CD8-positive, alpha-beta memory T cell (primary cell): ENCODE measurements at regions not wholly inside any gene's neighbourhood (a gene's known extent, or its start where the extent isn't known, plus 50 kb on each side); places are given as distances from the start of the nearest gene placed in this dataset.

ENCODE experiments used
- CTCF ChIA-PET: fragments of 350-600 bp; sonication (Branson Sonifier 250); formaldehyde crosslinking; loops from one replicate; lab custom pipeline; 2021; ENCODE audit warnings: antibody characterized with exemption; lab: Charles Lee
- POLR2A ChIA-PET: fragments of 350-600 bp; sonication (Branson Sonifier 250); formaldehyde crosslinking; loops from one replicate; lab custom pipeline; 2021; ENCODE audit warnings: antibody characterized with exemption; lab: Charles Lee
- DNase-seq, 5 donors: peaks; one replicate each; pipeline versions ENCODE4 v3.0.0 to v3.0.0-alpha.2; 2020 to 2022; ENCODE audit warnings: mixed read lengths in 1 of 5
- H3K27ac ChIP-seq: one replicate; pipeline ENCODE4 v1.7.0; 2013; ENCODE audit warnings: low read depth, mild to moderate bottlenecking, low read length, moderate library complexity
- H3K27me3 ChIP-seq: 2 replicates; pipeline ENCODE4 v1.7.0; 2013; ENCODE audit warnings: low read length, mild to moderate bottlenecking; ENCODE audit not compliant: insufficient read depth, poor library complexity, severe bottlenecking
- H3K36me3 ChIP-seq: 2 replicates; pipeline ENCODE4 v1.7.0; 2013; ENCODE audit warnings: mild to moderate bottlenecking, low read length, moderate library complexity; ENCODE audit not compliant: insufficient read depth
- H3K4me1 ChIP-seq: 2 replicates; pipeline ENCODE4 v1.7.0; 2013; ENCODE audit warnings: mild to moderate bottlenecking, low read length, moderate library complexity; ENCODE audit not compliant: insufficient read depth
- H3K4me3 ChIP-seq: 2 replicates; pipeline ENCODE4 v1.7.0; 2013; ENCODE audit warnings: mild to moderate bottlenecking, low read length
- H3K9me3 ChIP-seq: 2 replicates; pipeline ENCODE4 v1.7.0; 2013; ENCODE audit warnings: mild to moderate bottlenecking, low read length
- H3K27ac Mint-ChIP-seq, 8 donors: one replicate each; pipeline ENCODE4 v1.8.0; 2020 to 2021; ENCODE audit warnings: mixed read lengths in 8 of 8, mild to moderate bottlenecking in 6 of 8, inconsistent platforms in 3 of 8, moderate library complexity in 3 of 8
- H3K27me3 Mint-ChIP-seq, 2 donors: one replicate each; pipeline ENCODE4 v1.8.0; 2020 to 2021; ENCODE audit warnings: mixed read lengths in 2 of 2, mild to moderate bottlenecking in 1 of 2, moderate library complexity in 1 of 2
- H3K36me3 Mint-ChIP-seq, 3 donors: one replicate each; pipeline ENCODE4 v1.8.0; 2020 to 2021; ENCODE audit warnings: mixed read lengths in 3 of 3, inconsistent platforms in 1 of 3, mild to moderate bottlenecking in 1 of 3
- H3K4me1 Mint-ChIP-seq, 3 donors: one replicate each; pipeline ENCODE4 v1.8.0; 2020 to 2021; ENCODE audit warnings: mixed read lengths in 3 of 3, inconsistent platforms in 1 of 3, mild to moderate bottlenecking in 1 of 3
- H3K4me3 Mint-ChIP-seq, 7 donors: one replicate each; pipeline ENCODE4 v1.8.0; 2020 to 2021; ENCODE audit warnings: mixed read lengths in 7 of 7, mild to moderate bottlenecking in 6 of 7, moderate library complexity in 4 of 7, inconsistent platforms in 2 of 7
- H3K9me3 Mint-ChIP-seq, 5 donors: one replicate each; pipeline ENCODE4 v1.8.0; 2020 to 2022; ENCODE audit warnings: mixed read lengths in 5 of 5, mild to moderate bottlenecking in 3 of 5, moderate library complexity in 2 of 5, inconsistent platforms in 1 of 5

DNA sequence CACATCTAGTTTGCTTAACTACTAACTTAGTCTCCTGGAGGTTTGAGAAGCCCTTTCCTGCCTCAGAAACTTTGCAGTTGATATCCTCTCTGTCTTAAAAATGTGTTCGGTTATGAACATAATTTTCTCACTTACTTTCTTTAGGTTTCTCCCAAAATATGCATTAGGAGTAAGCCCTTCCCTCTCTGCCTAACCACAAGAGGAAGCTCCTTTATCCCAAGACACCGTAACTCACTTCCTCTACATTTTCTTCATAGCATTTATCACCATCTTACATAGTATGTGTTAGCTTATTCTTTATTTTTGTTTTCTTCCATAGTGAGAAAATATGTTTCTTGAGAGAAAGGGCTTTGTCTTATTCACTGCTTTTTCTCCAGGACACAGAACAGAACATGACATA is 952.5 kb upstream of the ATXN8OS start:
- Mint-ChIP-seq H3K27ac (no peak overlapping the region), H3K27me3 (no peaks in the 10 kb centered on the region), H3K9me3 (peaks cover 3 to 12% (median 11%) of the 10 kb centered on the region in 5 donors), H3K36me3 (no peaks in the 10 kb centered on the region), H3K4me3 (no peak overlapping the region), H3K4me1 (no peaks in the 10 kb centered on the region)
- Histone ChIP-seq H3K36me3 (no peaks in the 10 kb centered on the region), H3K27me3 (no peaks in the 10 kb centered on the region), H3K4me3 (no peak overlapping the region), H3K9me3 (no peaks in the 10 kb centered on the region), H3K4me1 (no peaks in the 10 kb centered on the region), H3K27ac (no peak overlapping the region)
- ChIA-PET CTCF (no interaction called here), POLR2A (no interaction called here)
- no peak for DNase-seq

DNA sequence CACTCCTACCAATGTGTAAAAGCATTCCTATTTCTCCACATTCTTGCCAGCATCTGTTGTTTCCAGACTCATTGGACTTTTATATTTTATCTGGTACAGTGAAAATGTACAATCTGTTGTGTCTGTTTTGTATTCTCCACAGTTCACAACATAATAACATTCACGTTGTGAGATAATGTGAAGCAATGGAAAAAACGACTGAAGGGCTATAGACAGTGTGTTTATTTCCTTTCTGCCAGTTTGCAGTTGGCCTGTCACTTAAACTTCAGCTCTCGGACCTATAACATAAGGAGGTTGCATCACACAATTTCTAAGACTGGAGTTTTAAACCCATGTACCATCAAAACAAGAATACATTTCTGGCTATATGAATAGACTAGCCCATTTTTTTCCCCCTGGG is 965.5 kb upstream of the ATXN8OS start:
- peaks cover 2 to 25% (median 6%) of the 10 kb centered on the region in 5 donors for H3K9me3 Mint-ChIP-seq
- H3K36me3 Mint-ChIP-seq = no peaks in the 10 kb centered on the region
- Histone ChIP-seq H3K27me3 (no peaks in the 10 kb centered on the region), H3K27ac (no peak overlapping the region), H3K4me3 (no peak overlapping the region), H3K36me3 (no peaks in the 10 kb centered on the region), H3K4me1 (no peaks in the 10 kb centered on the region), H3K9me3 (no peaks in the 10 kb centered on the region)
- no peak overlapping the region for H3K4me3 Mint-ChIP-seq
- POLR2A ChIA-PET = no interaction called here
- H3K4me1 Mint-ChIP-seq = no peaks in the 10 kb centered on the region
- CTCF ChIA-PET = no interaction called here
- no peak for DNase-seq
- H3K27ac Mint-ChIP-seq = no peak overlapping the region
- H3K27me3 Mint-ChIP-seq = no peaks in the 10 kb centered on the region

DNA sequence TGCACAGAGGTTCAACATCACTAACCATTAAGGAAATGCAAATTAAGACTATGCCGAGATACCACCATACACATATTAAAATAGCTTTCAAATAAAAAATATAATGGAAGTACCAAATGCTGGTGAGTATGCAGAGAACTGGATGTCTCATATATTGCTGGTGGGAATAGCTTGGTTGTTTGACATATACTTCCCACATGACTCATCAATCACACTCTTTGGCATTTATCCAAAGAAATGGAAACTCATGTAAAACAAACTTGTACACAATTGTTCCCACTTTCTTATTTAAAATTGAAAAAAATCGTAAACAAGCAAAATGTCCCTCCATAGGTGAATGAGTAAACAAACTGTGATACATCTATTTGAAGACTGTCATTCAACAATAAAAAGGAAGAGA is 982.6 kb upstream of the ATXN8OS start:
- Histone ChIP-seq H3K4me1 (no peaks in the 10 kb centered on the region), H3K27me3 (no peaks in the 10 kb centered on the region), H3K4me3 (no peak overlapping the region), H3K27ac (no peak overlapping the region), H3K36me3 (no peaks in the 10 kb centered on the region), H3K9me3 (no peaks in the 10 kb centered on the region)
- DNase-seq = no peak
- Mint-ChIP-seq H3K27ac (no peak overlapping the region), H3K36me3 (no peaks in the 10 kb centered on the region), H3K4me1 (no peaks in the 10 kb centered on the region), H3K4me3 (no peak overlapping the region), H3K27me3 (no peaks in the 10 kb centered on the region), H3K9me3 (peaks cover 4 to 48% (median 24%) of the 10 kb centered on the region in 5 donors)
- ChIA-PET POLR2A (no interaction called here), CTCF (no interaction called here)

DNA sequence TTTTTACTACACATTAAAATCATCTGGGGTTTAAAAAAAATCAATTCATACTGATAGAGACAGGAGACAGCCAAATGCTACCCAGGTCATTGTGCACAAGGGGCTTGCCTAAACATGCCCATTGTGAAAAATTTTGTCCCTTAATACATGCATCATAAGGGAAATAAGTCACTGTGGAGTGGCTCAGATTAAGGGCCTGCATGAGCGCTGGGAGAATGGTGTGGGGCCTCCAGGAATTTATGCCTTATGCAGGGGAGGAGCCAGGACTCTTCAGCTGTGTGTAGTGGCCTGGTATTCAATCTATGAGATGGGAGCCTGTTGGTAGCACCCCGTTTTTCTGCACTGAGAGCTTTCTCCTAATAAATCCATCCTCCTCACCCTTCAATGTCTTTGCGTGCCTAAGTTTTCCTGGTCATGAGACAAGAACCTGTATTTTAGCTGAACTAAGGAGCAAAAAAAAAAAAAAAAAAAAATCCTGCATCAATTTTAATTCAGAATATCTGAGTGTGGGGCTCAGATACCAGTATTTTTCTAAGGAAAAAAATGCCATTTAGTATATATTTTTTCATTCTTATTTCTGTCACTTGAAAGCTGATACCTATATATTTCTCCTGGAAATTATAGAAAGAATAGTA is 997.6 kb upstream of the ATXN8OS start:
- no peaks in the 10 kb centered on the region for H3K36me3 ChIP-seq
- no peaks in the 10 kb centered on the region for H3K27me3 ChIP-seq
- no peaks in the 10 kb centered on the region for H3K4me1 ChIP-seq
- H3K27ac ChIP-seq = no peak overlapping the region
- ChIA-PET POLR2A (no interaction called here), CTCF (no interaction called here)
- DNase-seq = no peak
- Mint-ChIP-seq H3K27ac (no peak overlapping the region), H3K4me3 (no peak overlapping the region), H3K4me1 (no peaks in the 10 kb centered on the region), H3K27me3 (no peaks in the 10 kb centered on the region), H3K36me3 (no peaks in the 10 kb centered on the region), H3K9me3 (peaks cover 5 to 33% (median 14%) of the 10 kb centered on the region in 5 donors)
- H3K9me3 ChIP-seq = no peaks in the 10 kb centered on the region
- H3K4me3 ChIP-seq = no peak overlapping the region

DNA sequence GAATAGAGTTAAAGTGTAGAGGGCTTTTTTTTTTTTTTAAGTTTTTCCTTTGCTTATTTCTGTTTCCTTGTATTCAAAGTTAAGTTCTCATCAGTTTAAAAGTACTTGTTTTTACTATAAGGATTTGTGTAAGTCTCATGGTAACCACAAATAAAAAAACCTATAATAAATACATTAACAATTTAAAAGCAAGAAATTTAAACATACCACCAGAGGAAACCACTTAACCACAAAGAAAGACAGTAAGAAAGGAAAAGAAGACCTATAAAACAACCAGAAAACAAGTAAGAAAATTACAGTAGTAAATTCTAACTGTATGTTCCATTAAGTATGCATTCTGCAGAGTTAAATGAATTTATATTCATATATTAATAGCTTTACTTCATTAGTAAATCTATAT is 999.1 kb upstream of the ATXN8OS start:
- POLR2A ChIA-PET = no interaction called here
- Mint-ChIP-seq H3K36me3 (no peaks in the 10 kb centered on the region), H3K4me1 (no peaks in the 10 kb centered on the region), H3K27me3 (no peaks in the 10 kb centered on the region), H3K4me3 (no peak overlapping the region), H3K27ac (no peak overlapping the region), H3K9me3 (peaks cover 3 to 34% (median 17%) of the 10 kb centered on the region in 5 donors)
- no peaks in the 10 kb centered on the region for H3K27me3 ChIP-seq
- H3K4me1 ChIP-seq = no peaks in the 10 kb centered on the region
- no peaks in the 10 kb centered on the region for H3K36me3 ChIP-seq
- no peak for DNase-seq
- CTCF ChIA-PET = no interaction called here
- H3K9me3 ChIP-seq = no peaks in the 10 kb centered on the region
- no peak overlapping the region for H3K27ac ChIP-seq
- no peak overlapping the region for H3K4me3 ChIP-seq

DNA sequence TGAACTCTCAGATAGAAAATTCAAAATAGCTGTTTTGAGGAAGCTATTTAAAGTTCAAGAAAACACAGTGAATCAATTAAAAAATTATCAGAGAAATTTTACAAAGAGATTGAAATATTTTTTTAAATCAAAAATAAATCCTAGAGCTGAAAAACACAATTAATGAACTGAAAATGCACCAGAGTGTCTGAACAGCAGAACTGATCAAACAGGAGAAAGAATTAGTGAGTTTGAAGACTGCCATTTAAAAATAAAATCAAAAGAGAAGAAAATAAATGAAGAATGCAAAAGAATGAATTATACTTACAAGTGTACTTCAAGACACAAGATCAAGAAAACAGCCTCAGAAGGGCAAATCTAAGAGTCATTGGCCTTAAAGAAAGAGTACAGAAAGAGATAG is 1000.2 kb upstream of the ATXN8OS start:
- Histone ChIP-seq H3K27me3 (no peaks in the 10 kb centered on the region), H3K9me3 (no peaks in the 10 kb centered on the region), H3K27ac (no peak overlapping the region), H3K36me3 (no peaks in the 10 kb centered on the region), H3K4me3 (no peak overlapping the region), H3K4me1 (no peaks in the 10 kb centered on the region)
- H3K27me3 Mint-ChIP-seq = no peaks in the 10 kb centered on the region
- no peaks in the 10 kb centered on the region for H3K4me1 Mint-ChIP-seq
- H3K4me3 Mint-ChIP-seq = no peak overlapping the region
- ChIA-PET POLR2A (no interaction called here), CTCF (no interaction called here)
- H3K27ac Mint-ChIP-seq = no peak overlapping the region
- H3K9me3 Mint-ChIP-seq = peaks cover 3 to 34% (median 19%) of the 10 kb centered on the region in 5 donors
- H3K36me3 Mint-ChIP-seq = no peaks in the 10 kb centered on the region
- DNase-seq = no peak

DNA sequence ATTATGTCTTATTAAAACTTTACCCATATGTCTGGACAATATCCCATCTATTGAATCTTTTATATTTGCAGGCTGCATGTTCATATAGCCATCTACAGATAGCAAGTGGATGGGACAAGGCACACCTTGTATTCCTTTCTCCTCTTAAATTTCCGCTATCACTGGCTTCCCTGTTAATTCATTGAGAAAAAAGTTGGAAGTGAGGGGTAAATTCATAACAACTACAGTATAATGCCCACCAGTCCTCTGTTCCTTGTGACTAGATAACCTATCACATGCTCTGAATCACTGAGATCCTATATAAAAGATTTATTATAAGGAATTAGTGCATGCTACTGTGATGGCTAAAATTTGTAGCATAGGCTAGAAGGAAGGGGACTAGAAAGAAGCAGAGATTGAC is 1005.8 kb upstream of the ATXN8OS start:
- Mint-ChIP-seq H3K27me3 (no peaks in the 10 kb centered on the region), H3K4me1 (no peaks in the 10 kb centered on the region), H3K36me3 (no peaks in the 10 kb centered on the region), H3K4me3 (no peak overlapping the region), H3K27ac (no peak overlapping the region), H3K9me3 (peaks cover 0 to 20% (median 11%) of the 10 kb centered on the region in 5 donors)
- no peaks in the 10 kb centered on the region for H3K4me1 ChIP-seq
- ChIA-PET CTCF (no interaction called here), POLR2A (no interaction called here)
- no peaks in the 10 kb centered on the region for H3K36me3 ChIP-seq
- no peak overlapping the region for H3K4me3 ChIP-seq
- DNase-seq = no peak
- H3K27me3 ChIP-seq = no peaks in the 10 kb centered on the region
- H3K27ac ChIP-seq = no peak overlapping the region
- no peaks in the 10 kb centered on the region for H3K9me3 ChIP-seq

DNA sequence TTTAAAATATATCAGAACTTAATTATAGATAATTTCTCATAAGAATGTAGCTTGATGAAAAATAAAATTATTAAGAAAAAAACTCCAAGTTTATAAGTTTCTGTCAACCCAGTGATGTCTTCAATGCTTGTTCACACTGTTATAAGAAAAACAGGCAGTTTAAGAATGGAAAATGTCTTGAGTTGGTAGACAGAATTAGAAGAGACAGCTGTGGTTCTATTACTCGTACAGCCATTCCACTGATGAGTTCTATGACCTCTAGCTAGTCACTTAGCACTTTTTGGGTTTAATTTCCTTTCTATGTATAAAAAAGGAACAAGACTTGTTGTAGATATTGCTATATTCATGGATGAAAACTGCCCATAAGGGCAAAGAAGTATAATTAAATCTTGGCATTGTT is 1013.1 kb upstream of the ATXN8OS start:
- Histone ChIP-seq H3K4me3 (no peak overlapping the region), H3K27ac (no peak overlapping the region), H3K36me3 (no peaks in the 10 kb centered on the region), H3K4me1 (no peaks in the 10 kb centered on the region), H3K9me3 (no peaks in the 10 kb centered on the region), H3K27me3 (no peaks in the 10 kb centered on the region)
- no peak overlapping the region for H3K27ac Mint-ChIP-seq
- H3K36me3 Mint-ChIP-seq = no peaks in the 10 kb centered on the region
- H3K4me1 Mint-ChIP-seq = no peaks in the 10 kb centered on the region
- ChIA-PET POLR2A (no interaction called here), CTCF (no interaction called here)
- H3K9me3 Mint-ChIP-seq = peaks cover 0 to 22% (median 4%) of the 10 kb centered on the region in 5 donors
- H3K27me3 Mint-ChIP-seq = no peaks in the 10 kb centered on the region
- no peak overlapping the region for H3K4me3 Mint-ChIP-seq
- DNase-seq = no peak
